A549 (cell line): ENCODE measurements at regions not wholly inside any gene's neighbourhood (a gene's known extent, or its start where the extent isn't known, plus 50 kb on each side); places are given as distances from the start of the nearest gene placed in this dataset.

Experiments used
- ATAC-seq, 2 experiments: fragments of 200-7000 bp in 1 of 2; fragments of >200 bp in 1 of 2; cut with Nextera tagmentation in 1 of 2; cut with Tn5 transposase in 1 of 2; 3 replicates each; pipeline versions ENCODE4 v1.8.0 to v1.9.1; 2018 to 2020; ENCODE audit warnings: mild to moderate bottlenecking in 1 of 2, moderate library complexity in 1 of 2
- CTCF ChIA-PET: fragments of 300-600 bp; sonication (Branson Sonifier 250); formaldehyde crosslinking; extraction: SDS; loops from one replicate; lab custom pipeline; 2021; ENCODE audit warnings: antibody characterized with exemption, inconsistent platforms; lab: Yijun Ruan, JAX
- POLR2A ChIA-PET: fragments of 350-600 bp; formaldehyde crosslinking; extraction: SDS; loops from one replicate; lab custom pipeline; 2021; ENCODE audit warnings: antibody characterized with exemption, inconsistent platforms; lab: Yijun Ruan, JAX
- DNase-seq, 2 experiments: peaks; one replicate each; pipeline versions ENCODE4 v3.0.0 to v3.0.0-alpha.2; 2011 to 2016; ENCODE audit warnings: low read depth in 1 of 2, low spot score in 1 of 2
- FAIRE-seq: peaks from 2 replicates; lab custom pipeline; 2011; peaks lifted over from hg19 to GRCh38; lab: Jason Lieb, UNC
- H3K27ac ChIP-seq, 2 experiments: fragments of >200 bp; sonication (Bioruptor Twin); formaldehyde crosslinking; 3 replicates each; pipeline ENCODE4 v1.5.1; 2016 to 2017
- H3K4me1 ChIP-seq: fragments of >200 bp; sonication (Bioruptor Twin); formaldehyde crosslinking; 3 replicates; pipeline ENCODE4 v1.6.1; 2016
- H3K4me2 ChIP-seq: fragments of >200 bp; sonication (Bioruptor Twin); formaldehyde crosslinking; 3 replicates; pipeline ENCODE4 v1.6.1; 2016
- H3K4me3 ChIP-seq: fragments of >200 bp; sonication (Bioruptor Twin); formaldehyde crosslinking; 3 replicates; pipeline ENCODE4 v1.5.1; 2016
- H3K9me3 ChIP-seq: fragments of >200 bp; sonication (Bioruptor Twin); formaldehyde crosslinking; 3 replicates; pipeline ENCODE4 v1.6.1; 2016
- BHLHE40 ChIP-seq: IDR thresholded peaks from 2 replicates; pipeline ENCODE4 v1.6.1; 2012; ENCODE audit warnings: low read depth, low read length, inconsistent platforms
- CBX2 ChIP-seq: fragments of 200-600 bp; sonication (generic); IDR thresholded peaks from 2 replicates; pipeline ENCODE4 v1.6.1; 2016; ENCODE audit warnings: low read depth, mild to moderate bottlenecking, borderline replicate concordance
- CBX8 ChIP-seq: fragments of 200-600 bp; sonication (generic); IDR thresholded peaks from 2 replicates; pipeline ENCODE4 v1.6.1; 2016
- CHD4 ChIP-seq: fragments of 200-600 bp; sonication (generic); IDR thresholded peaks from 2 replicates; pipeline ENCODE4 v1.6.1; 2016; ENCODE audit warnings: antibody characterized with exemption, mild to moderate bottlenecking, borderline replicate concordance
- E2F6 ChIP-seq: IDR thresholded peaks from 2 replicates; pipeline ENCODE4 v1.6.1; 2012; ENCODE audit warnings: low read depth, borderline replicate concordance
- EHMT2 ChIP-seq: fragments of 200-600 bp; sonication (generic); IDR thresholded peaks from 2 replicates; pipeline ENCODE4 v1.6.1; 2016; ENCODE audit warnings: antibody characterized with exemption, low read depth, mild to moderate bottlenecking, moderate library complexity
- EP300 ChIP-seq, 2 experiments: fragments of >200 bp; sonication (Bioruptor Twin); formaldehyde crosslinking; IDR thresholded peaks; 2 replicates in 1 of 2; 3 replicates in 1 of 2; pipeline ENCODE4 v1.6.1; 2016 to 2017
- GATA3 ChIP-seq: IDR thresholded peaks from 2 replicates; pipeline ENCODE4 v1.6.1; 2012; ENCODE audit warnings: borderline replicate concordance
- HEYL ChIP-seq: fragments of 250-450 bp; sonication (Bioruptor Pico); IDR thresholded peaks from 2 replicates; pipeline ENCODE4 v1.8.0; 2021; ENCODE audit warnings: mild to moderate bottlenecking, moderate library complexity
- HMGXB4 ChIP-seq: fragments of 250-450 bp; sonication (Bioruptor Pico); IDR thresholded peaks from 2 replicates; pipeline ENCODE4 v1.5.0; 2021; ENCODE audit warnings: mild to moderate bottlenecking, moderate library complexity, borderline replicate concordance
- MAFK ChIP-seq: fragments of 450-650 bp; IDR thresholded peaks from 2 replicates; pipeline ENCODE4 v1.6.1; 2014; ENCODE audit not compliant: partially characterized antibody
- MAZ ChIP-seq: fragments of 150-350 bp; IDR thresholded peaks from 2 replicates; pipeline ENCODE4 v1.6.1; 2014; ENCODE audit warnings: antibody characterized with exemption, low read depth, low read length, borderline replicate concordance
- RAD21 ChIP-seq, 2 experiments: fragments of >200 bp in 1 of 2; sonication (Bioruptor Twin) in 1 of 2; formaldehyde crosslinking in 1 of 2; IDR thresholded peaks in 1 of 2; conservative IDR thresholded peaks in 1 of 2; 2 replicates in 1 of 2; 3 replicates in 1 of 2; pipeline ENCODE4 v1.6.1; 2012 to 2018; ENCODE audit warnings: inconsistent platforms in 1 of 2
- RARB ChIP-seq: fragments of 250-450 bp; sonication (Bioruptor Pico); IDR thresholded peaks from 2 replicates; pipeline ENCODE4 v1.8.0; 2021; ENCODE audit warnings: mild to moderate bottlenecking, moderate library complexity
- RCOR1 ChIP-seq: fragments of 150-350 bp; IDR thresholded peaks from 2 replicates; pipeline ENCODE4 v1.6.1; 2014; ENCODE audit warnings: antibody characterized with exemption, low read length, low read depth
- RFX5 ChIP-seq: fragments of 450-650 bp; IDR thresholded peaks from 2 replicates; pipeline ENCODE4 v1.7.1; 2014; ENCODE audit warnings: antibody characterized with exemption, mild to moderate bottlenecking, moderate library complexity
- TFCP2L1 ChIP-seq: fragments of 250-450 bp; sonication (Bioruptor Pico); IDR thresholded peaks from 2 replicates; pipeline ENCODE4 v1.5.0; 2021; ENCODE audit warnings: mild to moderate bottlenecking
- ZNF302 ChIP-seq: fragments of 250-450 bp; sonication (Bioruptor Pico); IDR thresholded peaks from 2 replicates; pipeline ENCODE4 v1.9.0; 2021; ENCODE audit warnings: inconsistent platforms, mild to moderate bottlenecking, moderate library complexity
- WGBS: methylation state at CpG from one replicate; pipeline ENCODE4 v1.1.6; 2017; ENCODE audit errors: missing lambda C conversion rate; 5-methylcytosine and 5-hydroxymethylcytosine counted together

DNA sequence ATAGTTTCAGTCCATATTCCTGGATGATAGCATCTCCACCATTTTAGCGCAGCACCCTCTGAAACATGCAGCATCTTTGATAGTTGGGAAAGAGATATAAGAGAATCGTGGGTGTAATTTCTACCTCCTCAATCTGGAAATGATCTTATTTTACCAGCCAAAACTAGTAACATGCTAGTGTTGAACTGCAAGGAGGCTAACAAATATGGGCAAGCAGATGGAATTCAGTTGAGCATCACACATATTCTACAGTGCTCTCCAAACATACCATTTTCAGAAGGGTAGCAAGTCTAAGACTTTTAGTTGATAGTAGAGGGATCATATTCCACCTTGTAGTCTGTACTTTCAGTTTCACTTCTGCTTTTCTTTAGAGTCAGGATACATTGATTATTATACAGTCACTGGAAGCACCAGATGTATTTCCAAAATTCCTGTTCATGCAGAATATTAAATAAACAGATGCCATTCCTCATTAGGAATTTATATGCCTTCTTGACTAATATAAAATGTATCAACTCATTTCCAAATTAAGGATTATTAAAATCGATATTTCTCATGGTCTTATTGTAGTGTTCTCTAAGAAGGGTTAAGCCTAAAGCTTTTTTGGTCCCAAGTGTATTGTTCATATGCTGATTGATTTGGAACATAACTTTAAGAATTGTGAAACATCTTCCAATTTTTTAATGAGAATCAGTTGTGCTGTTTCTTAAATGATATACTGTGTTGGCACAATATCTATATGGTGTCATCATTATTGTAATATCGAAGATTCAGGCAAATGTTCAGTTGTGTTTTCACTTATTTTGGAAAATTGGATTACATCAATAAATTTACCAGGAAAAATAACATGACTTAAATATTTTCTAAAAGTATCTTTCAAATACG lies 362.0 kb downstream of the CENPW start (continued):
- TF ChIP-seq MAZ (no peak), GATA3 (no peak), RFX5 (no peak)
- TF ChIP-seq, all 56 proteins: peak for 0

GRCh38 chr6:126716032-126716431 lies 376.1 kb downstream of the CENPW start:
- CTCF ChIA-PET, result interaction anchor here (0.6 kb wide), 1 partner anchor 200 kb away, joined by 3 read pairs; no protein-coding TSS in a partner anchor
- no peak for TF ChIP-seq ZNF302 (CRISPR knock-in tag)
- TF ChIP-seq TFCP2L1 (CRISPR knock-in tag), result no peak
- no peak overlapping the region for H3K27ac ChIP-seq

GRCh38 chr6:126716826-126717509 lies 377.1 kb downstream of the CENPW start:
- POLR2A ChIA-PET, result no interaction called here
- 67% methylated on average over 3 of the region's 3 CpGs for WGBS
- no peak overlapping the region for H3K4me2 ChIP-seq
- H3K4me3 ChIP-seq, result no peak overlapping the region
- no peak for FAIRE-seq
- no peaks in the 10 kb centered on the region; the same call in 2 of the 3 replicates for H3K4me1 ChIP-seq
- no peaks in the 10 kb centered on the region for H3K9me3 ChIP-seq
- CTCF ChIA-PET, result no interaction called here
- no peak for DNase-seq
- TF ChIP-seq MAFK (no peak), CBX2 (no peak), E2F6 (no peak), RARB (no peak), EHMT2 (no peak), RFX5 (no peak), RAD21 (conservative IDR thresholded peaks at IDR 0.05 in 1 of 2, IDR thresholded peaks at IDR 0.05 in 1 of 2) (no peak), HMGXB4 (no peak), BHLHE40 (no peak), CBX8 (no peak), HEYL (CRISPR knock-in tag) (no peak), RCOR1 (no peak), TFCP2L1 (CRISPR knock-in tag) (no peak), EP300 (IDR thresholded peaks at IDR 0.05) (no peak), CHD4 (no peak)
- no peak overlapping the region for H3K27ac ChIP-seq
- ATAC-seq, result no peak

More at GRCh38 chr6:126716032-126716431, 376.1 kb downstream of the CENPW start:
- POLR2A ChIA-PET, result no interaction called here
- Histone ChIP-seq H3K4me3 (no peak overlapping the region), H3K9me3 (no peaks in the 10 kb centered on the region), H3K4me1 (no peaks in the 10 kb centered on the region), H3K4me2 (no peak overlapping the region)
- ATAC-seq (no peak), FAIRE-seq (no peak), DNase-seq (no peak)
- 77% methylated on average over 2 of the region's 2 CpGs for WGBS
